ENCODE measurements at regions not wholly inside any gene's neighbourhood (a gene's known extent, or its start where the extent isn't known, plus 50 kb on each side); places are given as distances from the start of the nearest gene placed in this dataset.

DNA sequence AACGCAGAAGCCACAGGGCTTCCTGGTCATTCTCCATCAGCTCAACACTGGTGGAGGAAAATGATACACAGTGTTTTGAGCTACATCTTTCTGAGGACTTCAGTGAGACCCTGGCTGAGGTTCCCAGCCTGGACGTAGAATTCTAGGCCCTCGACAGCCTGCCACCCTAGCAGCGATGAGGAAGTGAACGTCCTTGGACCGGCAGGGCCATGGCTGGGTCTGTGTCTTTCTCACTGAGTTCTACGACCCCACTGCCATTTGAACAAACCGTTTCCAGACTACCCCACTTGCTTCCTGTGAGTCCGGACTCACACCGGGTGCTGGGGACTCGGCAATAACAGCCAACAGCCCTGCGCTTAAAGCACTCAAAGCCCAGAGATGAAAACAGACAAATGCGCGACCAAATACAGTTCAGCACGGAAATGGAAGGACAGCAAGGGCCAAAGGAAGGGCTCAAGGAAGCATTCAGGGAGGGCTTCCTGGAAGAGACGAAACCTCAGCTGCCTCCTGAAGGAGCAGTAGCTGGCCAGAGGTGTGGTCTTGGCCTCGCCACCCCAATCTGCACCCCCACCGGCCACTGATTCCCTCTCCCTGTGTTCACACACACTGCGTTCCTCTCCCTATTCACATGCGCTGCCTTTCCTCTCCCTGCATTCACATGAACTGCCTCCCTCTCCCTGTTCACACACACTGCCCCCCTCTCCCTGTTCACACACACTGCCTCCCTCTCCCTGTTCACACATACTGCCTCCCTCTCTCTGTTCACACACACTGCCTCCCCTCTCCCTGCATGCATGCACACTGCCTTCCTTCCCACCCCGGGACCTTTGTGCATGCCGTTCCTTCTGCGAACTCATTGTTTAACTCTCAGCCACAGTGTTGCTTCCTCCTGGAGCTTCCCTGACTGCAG is 136.3 kb upstream of the PRR20G start:
- intact Hi-C loops (cut with DNase I; ENCODE audit: low total_unique reads) = no loop called here
- H3K4me1 ChIP-seq = no peaks in the 10 kb centered on the region
- no peak overlapping the region for H3K4me3 ChIP-seq
- H3K27ac ChIP-seq = no peak overlapping the region
- TF ChIP-seq, protein P1, sequence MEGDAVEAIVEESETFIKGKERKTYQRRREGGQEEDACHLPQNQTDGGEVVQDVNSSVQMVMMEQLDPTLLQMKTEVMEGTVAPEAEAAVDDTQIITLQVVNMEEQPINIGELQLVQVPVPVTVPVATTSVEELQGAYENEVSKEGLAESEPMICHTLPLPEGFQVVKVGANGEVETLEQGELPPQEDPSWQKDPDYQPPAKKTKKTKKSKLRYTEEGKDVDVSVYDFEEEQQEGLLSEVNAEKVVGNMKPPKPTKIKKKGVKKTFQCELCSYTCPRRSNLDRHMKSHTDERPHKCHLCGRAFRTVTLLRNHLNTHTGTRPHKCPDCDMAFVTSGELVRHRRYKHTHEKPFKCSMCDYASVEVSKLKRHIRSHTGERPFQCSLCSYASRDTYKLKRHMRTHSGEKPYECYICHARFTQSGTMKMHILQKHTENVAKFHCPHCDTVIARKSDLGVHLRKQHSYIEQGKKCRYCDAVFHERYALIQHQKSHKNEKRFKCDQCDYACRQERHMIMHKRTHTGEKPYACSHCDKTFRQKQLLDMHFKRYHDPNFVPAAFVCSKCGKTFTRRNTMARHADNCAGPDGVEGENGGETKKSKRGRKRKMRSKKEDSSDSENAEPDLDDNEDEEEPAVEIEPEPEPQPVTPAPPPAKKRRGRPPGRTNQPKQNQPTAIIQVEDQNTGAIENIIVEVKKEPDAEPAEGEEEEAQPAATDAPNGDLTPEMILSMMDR (IDR thresholded peaks at IDR 0.05) = no peak
- TF ChIP-seq POLR2A (IDR thresholded peaks at IDR 0.05) (no peak), POLR2AphosphoS5 (IDR thresholded peaks at IDR 0.05) (no peak)
- H3K9me3 ChIP-seq = no peaks in the 10 kb centered on the region
- DNase-seq (ENCODE audit: low spot score in 2 of 2) = no peak
- peaks cover 0 to 30% of the 10 kb centered on the region in 2 donors for H3K27me3 ChIP-seq
- no peaks in the 10 kb centered on the region for H3K36me3 ChIP-seq

DNA sequence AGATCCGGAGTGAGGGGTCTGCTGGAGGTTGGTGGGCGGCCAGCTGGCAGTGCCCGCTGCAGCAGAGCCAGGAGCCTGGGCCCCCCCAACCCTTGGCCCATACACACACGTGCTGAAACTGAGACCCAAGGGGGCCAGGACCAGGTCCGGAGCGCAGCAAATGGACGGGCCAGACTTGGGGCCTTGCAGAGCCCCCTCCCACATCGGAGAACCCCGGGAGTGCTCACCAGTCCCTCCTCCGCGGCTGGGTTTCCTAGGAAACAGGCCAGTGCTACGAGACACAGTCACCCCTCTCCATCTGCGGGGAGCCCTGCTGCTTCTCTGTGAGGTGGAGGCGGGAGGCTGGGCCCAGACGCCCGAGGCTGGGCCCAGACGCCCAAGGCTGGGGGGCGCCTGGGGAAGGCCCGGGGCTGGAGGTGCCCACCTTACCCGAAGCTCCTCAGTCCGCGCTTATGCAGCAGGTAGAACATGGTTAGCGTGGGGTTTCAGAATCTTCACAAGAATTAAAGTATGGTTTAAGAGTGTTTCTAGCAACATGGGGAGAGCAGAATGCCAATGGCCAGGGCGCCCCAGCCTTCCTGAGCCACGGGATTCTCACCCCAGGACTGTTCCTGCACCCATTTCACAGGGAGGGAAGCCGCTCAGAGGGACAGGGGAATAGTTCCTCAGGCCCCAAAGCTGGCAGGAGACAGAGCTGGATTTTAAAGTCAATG is 135.0 kb upstream of the PRR20G start:
- no peaks in the 10 kb centered on the region for H3K4me1 ChIP-seq
- H3K27ac ChIP-seq = no peak overlapping the region
- no peaks in the 10 kb centered on the region for H3K36me3 ChIP-seq
- intact Hi-C loops (cut with DNase I; ENCODE audit: low total_unique reads) = no loop called here
- peaks cover 0 to 30% of the 10 kb centered on the region in 2 donors for H3K27me3 ChIP-seq
- H3K4me3 ChIP-seq = no peak overlapping the region
- DNase-seq (ENCODE audit: low spot score in 2 of 2) = no peak
- TF ChIP-seq, protein P1 (IDR thresholded peaks at IDR 0.05) = no peak
- no peak for TF ChIP-seq POLR2A (IDR thresholded peaks at IDR 0.05)
- TF ChIP-seq POLR2AphosphoS5 (IDR thresholded peaks at IDR 0.05) = no peak
- no peaks in the 10 kb centered on the region for H3K9me3 ChIP-seq

DNA sequence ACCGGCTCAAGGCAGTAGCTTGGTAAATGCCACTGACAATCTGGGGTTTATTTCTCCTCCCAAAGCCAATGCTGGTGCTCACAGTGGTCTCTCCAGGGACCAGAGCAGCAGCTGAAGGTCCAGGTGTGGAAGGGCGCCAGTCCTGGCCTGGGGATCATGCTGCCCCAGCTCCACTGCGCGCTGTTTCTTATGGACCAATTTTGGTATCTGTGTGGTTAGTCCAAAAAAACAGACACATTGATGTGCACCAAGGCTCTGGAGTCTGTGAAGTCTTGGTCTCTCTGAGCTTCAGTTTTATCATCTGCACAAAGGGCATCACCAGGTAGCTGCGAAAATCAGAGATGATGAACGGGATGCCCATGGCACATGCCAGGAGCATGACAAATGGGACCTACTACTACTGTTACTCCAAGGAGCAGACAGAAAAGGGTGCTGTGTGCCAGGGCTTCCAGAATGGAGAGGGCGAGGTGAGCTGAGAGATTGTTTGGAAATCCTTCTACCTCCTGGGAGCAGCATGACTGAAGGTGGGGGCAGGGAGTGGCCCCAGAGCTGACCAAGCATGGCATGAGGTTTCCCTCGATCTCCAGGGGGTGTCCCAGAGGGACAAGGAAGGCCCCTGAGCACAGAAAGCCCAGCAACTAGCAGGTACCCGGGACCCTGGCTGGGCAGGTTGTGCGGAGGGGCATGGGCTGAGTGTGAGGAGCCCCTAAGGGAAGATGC is 134.3 kb upstream of the PRR20G start:
- H3K27me3 ChIP-seq = peaks cover 0 to 26% of the 10 kb centered on the region in 2 donors
- no peak for DNase-seq (ENCODE audit: low spot score in 2 of 2)
- no peak overlapping the region for H3K27ac ChIP-seq

DNA sequence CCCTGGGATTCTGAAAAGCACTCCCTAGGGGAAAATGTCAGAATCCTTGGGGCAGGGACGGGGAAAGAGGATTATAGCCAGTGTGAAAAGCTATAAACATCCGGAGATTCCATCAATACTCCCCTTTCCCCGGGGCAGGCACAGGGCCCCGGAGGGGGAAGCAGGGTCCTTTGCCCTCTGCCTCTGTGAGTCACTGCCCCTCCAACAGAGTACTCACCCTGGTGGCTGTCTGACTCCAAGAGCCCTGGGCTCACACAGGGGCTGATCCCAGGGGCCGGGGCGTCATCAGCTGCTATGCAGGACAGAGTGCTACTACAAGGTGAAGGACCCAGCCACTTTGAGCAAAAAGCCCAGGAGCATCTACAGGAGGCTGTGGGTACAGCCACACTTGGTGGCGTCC is 133.0 kb upstream of the PRR20G start:
- Histone ChIP-seq H3K36me3 (no peaks in the 10 kb centered on the region), H3K27me3 (peaks cover 0 to 17% of the 10 kb centered on the region in 2 donors), H3K4me3 (no peak overlapping the region), H3K4me1 (no peaks in the 10 kb centered on the region), H3K27ac (no peak overlapping the region), H3K9me3 (no peaks in the 10 kb centered on the region)
- DNase-seq (ENCODE audit: low spot score in 2 of 2) = no peak
- intact Hi-C loops (cut with DNase I; ENCODE audit: low total_unique reads) = no loop called here
- TF ChIP-seq POLR2A (IDR thresholded peaks at IDR 0.05) = no peak
- TF ChIP-seq, protein P1 (IDR thresholded peaks at IDR 0.05) = no peak

More for the DNA sequence above, 134.3 kb upstream of the PRR20G start:
- TF ChIP-seq, protein P1 (IDR thresholded peaks at IDR 0.05) = no peak
- no peak for TF ChIP-seq POLR2AphosphoS5 (IDR thresholded peaks at IDR 0.05)
- TF ChIP-seq POLR2A (IDR thresholded peaks at IDR 0.05) = no peak
- no peaks in the 10 kb centered on the region for H3K36me3 ChIP-seq
- H3K9me3 ChIP-seq = no peaks in the 10 kb centered on the region
- no peaks in the 10 kb centered on the region for H3K4me1 ChIP-seq
- H3K4me3 ChIP-seq = no peak overlapping the region
- intact Hi-C loops (cut with DNase I; ENCODE audit: low total_unique reads) = no loop called here

Measured in breast epithelium (tissue), 4 donors.